Liver (tissue), 3 donors: ENCODE measurements at regions not wholly inside any gene's neighbourhood (a gene's known extent, or its start where the extent isn't known, plus 50 kb on each side); places are given as distances from the start of the nearest gene placed in this dataset.

Source experiments
- ATF3 ChIP-seq: IDR thresholded peaks from 2 replicates; pipeline ENCODE4 v1.6.1; 2016; ENCODE audit warnings: antibody characterized with exemption
- CTCF ChIP-seq: fragments of 150-350 bp; IDR thresholded peaks from 2 replicates; pipeline ENCODE4 v1.5.1; 2017; ENCODE audit warnings: improper control_type of control experiment, low read depth, low read length; ENCODE audit not compliant: missing input control
- FOXA1 ChIP-seq: IDR thresholded peaks from 2 replicates; pipeline ENCODE4 v1.6.1; 2016; ENCODE audit warnings: antibody characterized with exemption
- JUND ChIP-seq, 2 donors: IDR thresholded peaks; 2 replicates each; pipeline ENCODE4 v1.6.1; 2016; ENCODE audit warnings: antibody characterized with exemption in 2 of 2
- MAX ChIP-seq: IDR thresholded peaks from 2 replicates; pipeline ENCODE4 v1.6.1; 2016; ENCODE audit warnings: antibody characterized with exemption
- RAD21 ChIP-seq, 2 donors: IDR thresholded peaks; 2 replicates each; pipeline ENCODE4 v1.6.1; 2016; ENCODE audit warnings: antibody characterized with exemption in 2 of 2, mild to moderate bottlenecking in 2 of 2
- TAF1 ChIP-seq: conservative IDR thresholded peaks from 2 replicates; pipeline ENCODE4 v1.6.1; 2016; ENCODE audit warnings: antibody characterized with exemption, mild to moderate bottlenecking
- YY1 ChIP-seq: IDR thresholded peaks from 2 replicates; pipeline ENCODE4 v1.6.1; 2016; ENCODE audit warnings: antibody characterized with exemption, mild to moderate bottlenecking
- donor health status: healthy.
- donor health status: healthy.

GRCh38 chr15:99454941-99455788 is 110.6 kb upstream of the MEF2A start:
- peak; percentile 6 for TF ChIP-seq CTCF
- no peak for TF ChIP-seq MAX
- peak; percentile 23 to 27 for TF ChIP-seq RAD21 (IDR thresholded peaks at IDR 0.05)
- TF ChIP-seq YY1 = no peak
- peak; percentile 17 to 23 for TF ChIP-seq JUND (IDR thresholded peaks at IDR 0.05)
- no peak for TF ChIP-seq TAF1
- no peak for TF ChIP-seq ATF3
- no peak for TF ChIP-seq FOXA1
